Activated naive CD8-positive, alpha-beta T cell treated with anti-CD3 and anti-CD28 coated beads, Interleukin-2, amount 10 ng/mL, durations not matched to agents 7 days and 5 days (primary cell): ENCODE measurements at regions not wholly inside any gene's neighbourhood (a gene's known extent, or its start where the extent isn't known, plus 50 kb on each side); places are given as distances from the start of the nearest gene placed in this dataset.

Source experiments
- ATAC-seq: fragments of 150-1000 bp; cut with Tn5 transposase; one replicate; pipeline ENCODE4 v1.10.0; 2021; ENCODE audit warnings: low read depth, moderate library complexity
- POLR2A ChIA-PET: fragments of 350-600 bp; sonication (Branson Sonifier 250); formaldehyde crosslinking; loops from one replicate; lab custom pipeline; 2021; ENCODE audit warnings: antibody characterized with exemption; lab: Charles Lee
- DNase-seq: peaks from one replicate; pipeline ENCODE4 v3.0.0; 2021
- H3K27ac Mint-ChIP-seq: one replicate; pipeline ENCODE4 v1.8.0; 2022; ENCODE audit warnings: mild to moderate bottlenecking, mixed read lengths
- H3K27me3 Mint-ChIP-seq: one replicate; pipeline ENCODE4 v1.8.0; 2022; ENCODE audit warnings: mild to moderate bottlenecking, moderate library complexity, mixed read lengths
- H3K36me3 Mint-ChIP-seq: one replicate; pipeline ENCODE4 v1.8.0; 2021; ENCODE audit warnings: mild to moderate bottlenecking, mixed read lengths
- H3K4me1 Mint-ChIP-seq: one replicate; pipeline ENCODE4 v1.8.0; 2021; ENCODE audit warnings: mixed read lengths
- H3K4me3 Mint-ChIP-seq: one replicate; pipeline ENCODE4 v1.8.0; 2022; ENCODE audit warnings: mild to moderate bottlenecking, moderate library complexity, mixed read lengths
- H3K9me3 Mint-ChIP-seq: one replicate; pipeline ENCODE4 v1.8.0; 2021; ENCODE audit warnings: mixed read lengths

DNA sequence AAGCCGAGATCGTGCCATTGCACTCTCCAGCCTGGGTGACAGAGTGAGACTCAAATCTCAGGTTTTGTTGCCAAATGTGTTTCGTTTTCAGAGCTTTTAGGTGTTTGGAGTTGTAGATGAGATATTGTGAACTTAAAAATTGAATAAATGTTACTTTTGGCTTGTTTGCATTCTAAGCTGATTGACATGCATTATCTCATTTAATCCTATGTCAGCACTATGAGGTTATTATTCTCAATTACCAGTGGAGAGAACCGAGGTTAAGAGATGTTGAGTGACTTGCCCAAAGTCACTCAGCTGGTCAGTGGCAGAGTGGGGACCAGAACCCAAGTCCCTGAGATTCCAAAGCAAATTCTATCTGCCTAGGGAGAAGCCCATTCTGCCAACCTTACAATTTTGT lies 72.6 kb upstream of the PIM1 start:
- POLR2A ChIA-PET, result no interaction called here
- DNase-seq (no peak), ATAC-seq (no peak)
- Mint-ChIP-seq H3K27me3 (no peaks in the 10 kb centered on the region), H3K27ac (no peak overlapping the region), H3K9me3 (no peaks in the 10 kb centered on the region), H3K4me3 (no peak overlapping the region), H3K4me1 (peaks cover 22% of the 10 kb centered on the region), H3K36me3 (no peaks in the 10 kb centered on the region)

DNA sequence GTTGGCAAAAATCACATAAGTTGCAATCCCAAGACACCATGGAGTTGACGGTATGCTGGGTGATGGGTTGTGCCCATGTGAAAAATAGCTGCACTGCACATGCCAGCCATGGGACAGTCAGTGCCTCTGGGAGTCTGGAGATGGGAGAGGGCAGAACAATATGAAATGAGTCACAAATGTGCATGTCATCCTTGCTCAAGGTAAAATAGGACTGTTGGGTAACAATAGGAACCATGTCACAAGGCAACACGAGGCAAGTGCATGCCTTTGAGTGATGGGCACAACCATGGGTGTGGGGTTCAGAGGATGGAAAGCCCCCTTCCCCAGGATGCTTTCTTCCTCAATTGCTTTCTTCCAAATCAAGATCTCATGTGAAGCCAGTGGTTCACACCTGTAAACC lies 70.5 kb upstream of the PIM1 start:
- POLR2A ChIA-PET, result no interaction called here
- no peaks in the 10 kb centered on the region for H3K27me3 Mint-ChIP-seq
- ATAC-seq, result no peak
- H3K4me3 Mint-ChIP-seq, result no peak overlapping the region
- H3K4me1 Mint-ChIP-seq, result peaks cover 27% of the 10 kb centered on the region
- H3K9me3 Mint-ChIP-seq, result no peaks in the 10 kb centered on the region
- no peak for DNase-seq
- no peaks in the 10 kb centered on the region for H3K36me3 Mint-ChIP-seq
- H3K27ac Mint-ChIP-seq, result no peak overlapping the region

DNA sequence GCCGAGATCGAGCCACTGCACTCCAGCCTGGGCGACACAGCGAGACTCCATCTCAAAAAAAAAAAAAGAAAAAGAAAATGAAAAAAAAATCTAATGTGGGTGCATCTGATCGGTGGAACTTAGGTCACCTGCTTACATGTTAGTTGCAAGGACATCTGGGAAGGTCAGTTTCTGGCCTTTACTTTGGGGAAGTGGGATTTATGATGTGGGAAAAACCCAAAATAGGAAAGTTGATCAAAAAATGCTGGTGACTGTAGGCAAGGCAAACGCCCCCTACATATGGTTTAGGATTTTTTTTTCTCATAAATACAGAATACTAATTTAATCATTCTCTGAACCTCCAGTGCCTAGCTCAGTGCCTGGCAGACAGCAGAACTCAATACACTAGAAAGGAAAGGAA lies 69.2 kb upstream of the PIM1 start:
- Mint-ChIP-seq H3K9me3 (no peaks in the 10 kb centered on the region), H3K27me3 (no peaks in the 10 kb centered on the region), H3K27ac (no peak overlapping the region), H3K36me3 (no peaks in the 10 kb centered on the region), H3K4me1 (peaks cover 31% of the 10 kb centered on the region), H3K4me3 (no peak overlapping the region)
- DNase-seq (no peak), ATAC-seq (no peak)
- POLR2A ChIA-PET, result interaction anchor here (0.8 to 3.0 kb wide), 2 partner anchors 71 to 99 kb away, joined by 3 to 19 read pairs; no protein-coding TSS in a partner anchor

DNA sequence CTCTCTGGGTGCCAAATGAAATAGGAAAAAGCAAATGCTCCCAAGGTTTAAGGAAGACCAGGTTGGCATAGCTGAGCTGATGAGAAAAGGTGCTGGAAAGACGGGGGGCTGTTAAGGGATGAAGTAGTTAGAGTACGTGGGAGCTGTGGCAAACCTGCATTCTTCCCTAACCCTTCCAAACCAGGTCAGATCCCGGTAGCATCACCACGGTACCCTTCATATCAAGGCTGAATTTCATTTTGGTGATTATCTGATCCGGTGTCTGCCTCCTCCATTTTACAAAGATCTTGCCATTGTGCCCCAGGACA lies 68.0 kb upstream of the PIM1 start:
- H3K9me3 Mint-ChIP-seq, result no peaks in the 10 kb centered on the region
- peaks cover 32% of the 10 kb centered on the region for H3K4me1 Mint-ChIP-seq
- peak overlapping the region; percentile 60 for H3K4me3 Mint-ChIP-seq
- DNase-seq (no peak), ATAC-seq (no peak)
- POLR2A ChIA-PET, result interaction anchor here (0.6 to 3.0 kb wide), 6 partner anchors 45 to 74 kb away, joined by 3 to 19 read pairs (median 12); partner anchors contain the start of gene PIM1
- H3K27me3 Mint-ChIP-seq, result no peaks in the 10 kb centered on the region
- H3K27ac Mint-ChIP-seq, result peak overlapping the region; percentile 50
- no peaks in the 10 kb centered on the region for H3K36me3 Mint-ChIP-seq

DNA sequence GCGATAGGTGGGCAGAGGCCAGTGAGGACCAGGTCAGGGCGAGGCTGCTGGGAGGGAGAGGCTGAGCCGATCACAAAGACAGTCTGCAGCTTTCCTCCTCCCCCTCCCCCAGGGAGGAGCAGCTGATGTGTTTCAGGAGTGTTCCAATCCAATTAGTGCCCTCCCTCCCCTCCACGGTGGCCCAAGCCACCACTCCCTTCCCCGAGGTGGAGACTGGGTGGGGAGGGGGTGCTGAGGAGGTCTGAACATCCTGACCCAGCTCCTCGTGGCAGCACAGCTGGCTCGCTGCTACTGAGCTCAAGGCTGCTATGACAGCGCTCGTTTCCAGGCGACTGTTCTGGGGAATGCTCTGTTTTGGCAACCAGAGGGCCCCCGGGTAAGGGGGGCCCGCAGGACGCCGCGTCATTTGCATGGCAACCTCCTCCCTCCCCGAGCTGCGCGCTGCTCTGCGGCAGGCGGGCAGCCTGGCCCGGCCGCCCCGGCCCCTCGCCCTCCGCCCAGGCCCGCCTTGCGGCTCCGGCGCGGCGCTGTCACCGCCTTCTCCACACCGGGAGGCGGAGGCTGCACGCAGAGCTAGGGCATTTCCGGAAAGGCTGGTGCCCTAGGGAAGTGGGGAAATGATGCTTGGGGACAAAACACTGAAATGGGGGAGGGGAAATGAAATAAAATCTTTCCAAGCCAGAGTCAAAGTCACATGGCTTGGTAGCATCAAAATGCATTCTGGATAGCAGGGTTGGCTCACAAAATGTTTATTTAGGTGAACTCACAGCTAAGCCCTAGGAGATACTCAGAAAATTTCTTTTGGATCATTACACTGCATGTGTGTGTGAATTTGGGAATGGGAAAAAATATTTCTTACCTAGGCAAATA lies 67.4 kb upstream of the PIM1 start:
- peaks cover 35% of the 10 kb centered on the region for H3K4me1 Mint-ChIP-seq
- peak overlapping the region; percentile 78 for H3K27ac Mint-ChIP-seq
- ATAC-seq (peak; percentile 88), DNase-seq (peak; percentile 74)
- H3K27me3 Mint-ChIP-seq, result no peaks in the 10 kb centered on the region
- no peaks in the 10 kb centered on the region for H3K9me3 Mint-ChIP-seq
- H3K36me3 Mint-ChIP-seq, result no peaks in the 10 kb centered on the region
- POLR2A ChIA-PET, result interaction anchor here (0.6 to 3.0 kb wide), 6 partner anchors 44 to 74 kb away, joined by 3 to 19 read pairs (median 12); partner anchors contain the start of gene PIM1
- peak overlapping the region; percentile 60 for H3K4me3 Mint-ChIP-seq

DNA sequence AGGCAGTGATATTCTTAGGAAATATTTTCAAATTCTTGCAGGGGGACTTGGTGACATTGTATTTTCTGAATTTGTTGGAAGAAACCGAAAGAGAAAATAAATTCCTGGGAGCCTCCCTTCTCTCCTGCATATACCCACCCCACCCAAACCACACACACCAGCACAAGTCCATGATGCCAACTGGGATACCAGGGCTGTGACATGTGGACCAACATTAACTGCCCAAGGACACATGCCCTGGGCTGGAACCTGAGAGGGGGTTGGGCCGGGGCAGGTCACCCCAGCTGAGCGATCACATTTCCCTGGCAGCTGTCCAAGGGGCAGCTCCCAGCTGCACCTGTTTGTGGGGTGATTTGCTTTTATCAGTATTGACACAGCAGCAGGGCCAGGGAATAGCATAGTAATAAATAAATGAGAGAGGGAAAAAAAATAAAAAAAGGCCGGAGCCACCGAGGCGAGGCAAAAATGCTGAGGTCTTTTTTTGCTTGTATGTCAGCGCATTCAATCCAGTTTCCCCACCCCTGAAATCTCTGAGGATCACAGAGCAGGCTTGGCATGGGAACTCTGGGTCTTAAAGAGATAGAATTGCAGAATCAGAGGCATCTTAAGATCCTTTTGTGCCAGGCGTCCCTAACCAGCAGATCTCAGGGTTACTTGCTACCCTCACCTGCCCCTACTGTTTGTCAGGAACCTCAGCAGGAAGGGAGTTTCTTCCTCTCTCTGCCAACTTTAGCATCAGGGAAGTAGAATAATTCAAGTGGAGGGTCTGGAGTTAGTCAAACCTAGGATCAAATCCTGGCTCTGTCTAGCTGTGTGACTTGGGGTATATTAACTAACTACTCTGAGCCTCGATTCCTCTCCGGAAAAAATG lies 66.5 kb upstream of the PIM1 start:
- Mint-ChIP-seq H3K27me3 (no peaks in the 10 kb centered on the region), H3K36me3 (no peaks in the 10 kb centered on the region), H3K9me3 (no peaks in the 10 kb centered on the region), H3K4me3 (peak overlapping the region; percentile 60), H3K27ac (peak overlapping the region; percentile 78), H3K4me1 (peaks cover 35% of the 10 kb centered on the region)
- no peak for DNase-seq
- ATAC-seq, result no peak
- POLR2A ChIA-PET, result interaction anchor here (0.9 to 3.0 kb wide), 7 partner anchors 10 to 73 kb away, joined by 3 to 19 read pairs (median 10); partner anchors contain the start of gene PIM1

DNA sequence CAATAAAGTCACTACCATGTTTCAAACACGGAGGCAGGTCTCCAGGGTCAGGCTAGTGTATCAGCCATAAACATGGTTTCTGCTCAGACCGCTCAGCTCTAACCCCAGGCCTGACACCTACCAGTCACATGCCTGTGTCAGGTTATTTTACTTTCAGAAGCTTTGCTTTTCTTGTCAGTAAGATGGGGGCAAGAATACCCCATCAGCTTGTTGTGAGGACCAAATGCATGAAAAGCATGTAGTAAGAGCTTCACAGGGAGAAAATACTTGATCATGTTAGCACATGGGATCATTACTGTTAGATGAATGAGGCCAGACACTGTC lies 65.2 kb upstream of the PIM1 start:
- POLR2A ChIA-PET, result interaction anchor here (1.2 kb wide), 1 partner anchor 53 kb away, joined by 4 read pairs; no protein-coding TSS in a partner anchor
- Mint-ChIP-seq H3K4me1 (peaks cover 36% of the 10 kb centered on the region), H3K27ac (no peak overlapping the region)

DNA sequence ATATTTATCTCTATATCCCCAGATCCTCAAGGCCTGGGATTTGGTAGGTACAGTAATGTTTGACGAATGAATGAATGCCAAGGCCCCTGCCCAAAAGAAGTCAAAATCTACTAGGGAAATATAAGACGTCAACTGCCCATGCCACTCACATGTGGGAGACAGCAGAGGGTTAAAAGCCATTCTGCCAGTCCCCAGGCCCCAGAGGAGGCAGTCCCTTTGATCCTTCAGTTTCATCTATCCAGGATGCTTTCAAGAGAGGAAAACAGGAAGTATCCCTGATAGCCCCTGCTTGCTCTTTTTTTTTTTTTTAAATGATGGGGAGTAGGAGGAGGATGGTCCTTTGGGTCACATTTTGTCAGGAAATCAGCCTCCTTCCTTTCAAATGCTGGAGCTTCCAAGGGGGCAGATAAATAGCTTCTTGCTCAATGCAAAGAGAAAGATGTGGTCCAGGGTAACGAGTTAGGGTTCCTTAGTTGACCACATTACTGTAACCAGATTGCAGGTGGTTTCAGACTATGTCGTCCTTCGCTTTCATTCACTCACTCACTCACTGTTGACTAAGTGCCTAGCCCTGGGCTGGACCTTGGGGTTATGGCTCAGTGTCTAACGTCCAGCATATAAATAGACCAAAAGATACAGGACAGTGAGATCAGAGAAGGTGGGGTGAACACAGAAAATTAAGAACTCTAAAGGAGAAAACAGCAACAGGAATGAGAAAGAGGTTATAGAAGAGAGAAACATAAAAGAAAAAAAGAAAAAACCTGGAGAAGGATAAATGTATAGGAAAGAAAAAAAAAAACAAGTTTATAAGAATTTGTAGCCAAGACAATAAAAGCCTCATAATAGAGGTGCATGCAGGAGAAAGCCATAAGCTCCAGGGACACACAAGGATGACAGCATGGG lies 64.6 kb upstream of the PIM1 start:
- DNase-seq (no peak), ATAC-seq (no peak)
- no peak overlapping the region for H3K4me3 Mint-ChIP-seq
- H3K27me3 Mint-ChIP-seq, result no peaks in the 10 kb centered on the region
- no peak overlapping the region for H3K27ac Mint-ChIP-seq
- H3K9me3 Mint-ChIP-seq, result no peaks in the 10 kb centered on the region
- no peaks in the 10 kb centered on the region for H3K36me3 Mint-ChIP-seq
- POLR2A ChIA-PET, result interaction anchor here (1.2 kb wide), 1 partner anchor 54 kb away, joined by 4 read pairs; no protein-coding TSS in a partner anchor
- H3K4me1 Mint-ChIP-seq, result peaks cover 39% of the 10 kb centered on the region

More for the DNA sequence above, 65.2 kb upstream of the PIM1 start:
- ATAC-seq (no peak), DNase-seq (no peak)
- no peak overlapping the region for H3K4me3 Mint-ChIP-seq
- H3K36me3 Mint-ChIP-seq, result no peaks in the 10 kb centered on the region
- no peaks in the 10 kb centered on the region for H3K9me3 Mint-ChIP-seq
- H3K27me3 Mint-ChIP-seq, result no peaks in the 10 kb centered on the region

DNA sequence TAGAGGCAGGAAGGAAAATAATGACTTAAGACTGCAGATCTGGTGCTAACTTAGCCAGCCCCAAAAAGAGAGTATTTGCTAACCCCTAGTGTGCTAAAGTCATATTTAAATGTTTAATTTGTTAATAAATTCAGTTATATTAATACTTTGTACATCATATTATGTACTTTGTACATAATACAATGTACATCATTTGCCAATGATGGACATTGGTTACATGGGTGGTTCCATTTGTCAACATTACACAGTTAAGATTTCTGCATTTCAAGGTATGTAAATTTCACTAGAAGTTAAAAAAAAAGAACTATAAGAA lies 63.9 kb upstream of the PIM1 start:
- H3K27me3 Mint-ChIP-seq, result no peaks in the 10 kb centered on the region
- DNase-seq, result no peak
- POLR2A ChIA-PET, result no interaction called here
- no peak overlapping the region for H3K27ac Mint-ChIP-seq
- H3K4me1 Mint-ChIP-seq, result peaks cover 44% of the 10 kb centered on the region
- ATAC-seq, result no peak
- H3K4me3 Mint-ChIP-seq, result no peak overlapping the region
- no peaks in the 10 kb centered on the region for H3K9me3 Mint-ChIP-seq
- H3K36me3 Mint-ChIP-seq, result no peaks in the 10 kb centered on the region

DNA sequence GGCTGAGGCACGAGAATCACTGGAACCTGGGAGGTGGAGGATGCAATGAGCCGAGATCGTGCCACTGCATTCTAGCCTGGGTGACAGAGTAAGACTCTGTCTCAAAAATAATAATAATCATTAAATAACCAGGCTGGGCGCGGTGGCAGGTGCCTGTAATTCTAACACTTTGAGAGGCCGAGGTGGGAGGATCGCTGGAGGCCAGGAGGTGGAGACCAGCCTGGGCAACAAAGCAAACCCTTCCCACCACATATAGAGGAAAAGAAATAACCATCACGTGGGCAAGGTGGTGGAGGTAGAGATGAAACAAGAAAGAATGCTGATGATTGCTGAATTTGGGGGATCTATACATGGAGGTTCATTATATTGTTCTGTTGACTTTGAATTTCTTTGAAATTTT lies 63.4 kb upstream of the PIM1 start:
- Mint-ChIP-seq H3K27me3 (no peaks in the 10 kb centered on the region), H3K4me3 (no peak overlapping the region), H3K36me3 (no peaks in the 10 kb centered on the region), H3K4me1 (peaks cover 44% of the 10 kb centered on the region), H3K9me3 (no peaks in the 10 kb centered on the region), H3K27ac (no peak overlapping the region)
- POLR2A ChIA-PET, result no interaction called here
- DNase-seq (no peak), ATAC-seq (no peak)

DNA sequence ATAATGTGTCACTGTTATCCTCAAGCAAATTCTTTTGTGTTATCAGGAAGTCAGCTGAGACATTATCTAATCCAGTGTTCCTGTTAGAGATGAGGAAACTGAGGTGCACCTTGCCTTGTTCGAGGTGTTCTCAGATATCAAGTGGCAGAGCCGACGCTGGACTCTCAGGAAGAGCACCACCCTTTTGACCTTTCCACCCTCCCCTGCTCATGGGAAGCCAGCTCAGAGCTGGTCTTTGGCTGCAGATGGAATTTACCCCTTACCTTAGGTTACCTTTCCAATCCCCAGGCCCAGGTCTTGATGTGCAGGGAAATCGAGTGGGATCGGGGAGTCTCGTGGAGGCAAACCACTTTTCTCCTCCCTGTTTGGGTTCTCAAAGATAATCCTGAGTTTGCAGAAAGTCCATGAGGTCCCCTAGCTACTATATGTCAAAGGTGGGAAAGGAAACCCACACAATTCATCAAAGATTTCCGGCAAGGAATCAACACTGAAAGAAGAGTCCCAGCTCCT lies 62.9 kb upstream of the PIM1 start:
- Mint-ChIP-seq H3K27ac (no peak overlapping the region), H3K9me3 (no peaks in the 10 kb centered on the region), H3K27me3 (no peaks in the 10 kb centered on the region), H3K4me3 (no peak overlapping the region), H3K36me3 (no peaks in the 10 kb centered on the region), H3K4me1 (peaks cover 41% of the 10 kb centered on the region)
- ATAC-seq (no peak), DNase-seq (no peak)
- POLR2A ChIA-PET, result no interaction called here

DNA sequence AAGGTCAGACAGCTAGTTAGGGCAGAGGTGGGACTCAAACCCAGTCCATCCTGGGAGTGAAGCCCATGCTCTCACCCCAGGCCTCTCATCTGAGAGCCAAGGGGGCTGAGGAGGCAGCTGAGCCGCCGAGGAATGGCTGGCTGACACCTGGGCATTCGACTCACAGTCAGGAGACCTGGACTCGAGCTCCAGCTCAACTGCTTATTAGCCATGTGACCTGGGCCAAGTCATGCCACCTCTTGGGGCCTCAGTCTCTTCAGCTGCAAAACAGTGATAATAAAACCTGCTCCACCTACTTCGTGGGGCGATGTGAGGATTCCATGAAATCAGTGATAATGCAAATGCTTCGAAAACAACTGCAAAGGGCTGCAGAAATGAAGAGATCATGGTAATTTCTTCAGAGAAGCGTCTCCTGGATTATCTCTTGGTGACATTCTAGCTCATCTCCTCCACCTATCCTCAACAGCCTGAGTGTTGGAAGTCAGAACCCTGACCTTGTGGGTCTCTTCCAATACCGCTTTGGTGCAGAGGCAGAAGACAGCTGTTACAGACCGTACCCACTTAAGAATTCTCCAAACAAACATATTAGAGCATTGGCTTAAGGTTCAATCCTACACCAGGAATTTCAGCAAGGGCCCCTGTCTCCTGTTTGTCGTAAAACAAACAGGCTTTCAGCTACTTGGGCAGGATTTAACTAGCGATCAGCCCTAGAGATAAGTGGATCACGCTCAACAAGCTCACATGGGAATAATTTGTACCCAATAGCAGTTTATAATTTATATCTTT lies 60.0 kb upstream of the PIM1 start:
- Mint-ChIP-seq H3K27me3 (no peaks in the 10 kb centered on the region), H3K4me1 (peaks cover 23% of the 10 kb centered on the region), H3K4me3 (no peak overlapping the region), H3K36me3 (no peaks in the 10 kb centered on the region), H3K27ac (no peak overlapping the region), H3K9me3 (no peaks in the 10 kb centered on the region)
- POLR2A ChIA-PET, result no interaction called here
- no peak for ATAC-seq
- no peak for DNase-seq
